Omental fat pad (tissue), 3 donors: ENCODE measurements at regions not wholly inside any gene's neighbourhood (a gene's known extent, or its start where the extent isn't known, plus 50 kb on each side); places are given as distances from the start of the nearest gene placed in this dataset.

Experiments
- ATAC-seq: fragments of 150-250 bp; one replicate; pipeline ENCODE4 v1.9.1; 2016; ENCODE audit warnings: mild to moderate bottlenecking, moderate library complexity; ENCODE audit not compliant: low FRiP score
- DNase-seq: peaks from one replicate; pipeline ENCODE4 v3.0.0-alpha.2; 2019; ENCODE audit warnings: low spot score
- TF ChIP-seq, protein P1 (sequence below), 3 donors: fragments of 450-650 bp; IDR thresholded peaks; one replicate each; pipeline ENCODE4 v1.5.1; 2016 to 2017; ENCODE audit warnings: antibody characterized with exemption in 3 of 3, mild to moderate bottlenecking in 3 of 3, moderate library complexity in 2 of 3

- TF ChIP-seq, protein P1, sequence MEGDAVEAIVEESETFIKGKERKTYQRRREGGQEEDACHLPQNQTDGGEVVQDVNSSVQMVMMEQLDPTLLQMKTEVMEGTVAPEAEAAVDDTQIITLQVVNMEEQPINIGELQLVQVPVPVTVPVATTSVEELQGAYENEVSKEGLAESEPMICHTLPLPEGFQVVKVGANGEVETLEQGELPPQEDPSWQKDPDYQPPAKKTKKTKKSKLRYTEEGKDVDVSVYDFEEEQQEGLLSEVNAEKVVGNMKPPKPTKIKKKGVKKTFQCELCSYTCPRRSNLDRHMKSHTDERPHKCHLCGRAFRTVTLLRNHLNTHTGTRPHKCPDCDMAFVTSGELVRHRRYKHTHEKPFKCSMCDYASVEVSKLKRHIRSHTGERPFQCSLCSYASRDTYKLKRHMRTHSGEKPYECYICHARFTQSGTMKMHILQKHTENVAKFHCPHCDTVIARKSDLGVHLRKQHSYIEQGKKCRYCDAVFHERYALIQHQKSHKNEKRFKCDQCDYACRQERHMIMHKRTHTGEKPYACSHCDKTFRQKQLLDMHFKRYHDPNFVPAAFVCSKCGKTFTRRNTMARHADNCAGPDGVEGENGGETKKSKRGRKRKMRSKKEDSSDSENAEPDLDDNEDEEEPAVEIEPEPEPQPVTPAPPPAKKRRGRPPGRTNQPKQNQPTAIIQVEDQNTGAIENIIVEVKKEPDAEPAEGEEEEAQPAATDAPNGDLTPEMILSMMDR (IDR thresholded peaks at IDR 0.05), result no peak
- no peak for DNase-seq
- ATAC-seq, result no peak
These were observed 132.1 kb upstream of the GK2 start for GRCh38 chr4:79540143-79540542.

DNA sequence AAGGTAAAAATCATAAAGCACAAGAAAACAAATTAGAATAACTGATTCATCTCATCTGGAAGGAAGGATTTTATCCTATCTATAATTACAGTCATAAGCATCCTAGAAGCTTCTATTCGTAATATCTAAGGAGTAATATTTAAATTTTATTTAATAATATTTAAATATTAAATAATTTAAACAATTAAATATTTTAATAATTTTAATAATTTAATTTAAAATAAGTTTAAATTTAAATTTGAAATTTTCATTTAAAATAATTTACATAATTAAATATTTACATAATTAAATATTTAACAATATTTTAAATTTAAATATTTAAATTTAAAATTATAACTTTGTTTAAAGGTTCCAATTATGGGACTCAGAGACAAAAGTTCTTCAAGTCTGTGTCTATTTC lies 127.5 kb upstream of the GK2 start:
- TF ChIP-seq, protein P1 (IDR thresholded peaks at IDR 0.05), result no peak
- no peak for ATAC-seq
- DNase-seq, result no peak

DNA sequence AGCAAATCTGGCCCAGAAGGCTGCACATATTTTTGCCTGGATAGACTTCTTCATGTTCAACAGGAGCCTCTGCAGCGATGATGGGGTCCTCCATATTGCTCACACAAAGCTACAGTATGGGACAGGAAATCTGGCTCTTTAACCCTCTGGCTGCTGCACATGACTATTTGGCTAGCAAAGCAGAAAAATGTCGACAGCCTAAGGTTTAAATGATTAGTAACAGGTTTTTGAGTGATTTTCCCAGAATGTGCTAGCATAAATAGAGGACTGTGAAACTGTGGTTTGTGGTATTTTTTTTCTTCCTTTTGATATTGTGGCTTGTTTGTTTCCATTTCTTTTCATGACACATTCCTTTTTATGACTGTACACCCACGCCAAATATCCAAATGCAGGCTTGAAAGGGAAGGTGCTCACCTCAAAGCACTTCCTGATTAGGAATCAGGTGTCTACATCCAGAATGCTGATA lies 120.2 kb upstream of the GK2 start:
- TF ChIP-seq, protein P1 (IDR thresholded peaks at IDR 0.05), result no peak
- ATAC-seq (no peak), DNase-seq (no peak)

- DNase-seq (no peak), ATAC-seq (no peak)
- TF ChIP-seq, protein P1 (IDR thresholded peaks at IDR 0.05), result no peak
These were observed 118.9 kb upstream of the GK2 start for GRCh38 chr4:79526641-79527565.

DNA sequence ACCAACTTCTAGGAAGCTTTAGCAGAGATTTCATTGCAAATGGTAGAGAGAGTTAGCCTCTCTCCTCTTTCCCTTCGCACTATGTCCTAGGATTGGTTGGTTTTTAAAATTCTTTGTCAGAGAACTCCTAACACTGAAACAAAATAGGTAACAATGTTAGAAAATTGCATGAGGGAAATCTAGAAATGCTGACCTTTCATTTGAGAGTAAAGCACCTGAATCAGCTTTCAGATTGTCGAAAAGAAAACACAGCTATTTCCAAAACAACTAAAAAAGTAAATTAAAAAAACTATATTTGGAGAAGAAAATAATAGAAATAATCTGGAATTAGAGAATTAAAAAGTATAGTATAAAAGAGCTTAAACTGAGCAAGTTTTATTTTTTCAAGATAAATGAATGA lies 108.1 kb upstream of the GK2 start:
- TF ChIP-seq, protein P1 (IDR thresholded peaks at IDR 0.05), result no peak
- ATAC-seq (no peak), DNase-seq (no peak)

DNA sequence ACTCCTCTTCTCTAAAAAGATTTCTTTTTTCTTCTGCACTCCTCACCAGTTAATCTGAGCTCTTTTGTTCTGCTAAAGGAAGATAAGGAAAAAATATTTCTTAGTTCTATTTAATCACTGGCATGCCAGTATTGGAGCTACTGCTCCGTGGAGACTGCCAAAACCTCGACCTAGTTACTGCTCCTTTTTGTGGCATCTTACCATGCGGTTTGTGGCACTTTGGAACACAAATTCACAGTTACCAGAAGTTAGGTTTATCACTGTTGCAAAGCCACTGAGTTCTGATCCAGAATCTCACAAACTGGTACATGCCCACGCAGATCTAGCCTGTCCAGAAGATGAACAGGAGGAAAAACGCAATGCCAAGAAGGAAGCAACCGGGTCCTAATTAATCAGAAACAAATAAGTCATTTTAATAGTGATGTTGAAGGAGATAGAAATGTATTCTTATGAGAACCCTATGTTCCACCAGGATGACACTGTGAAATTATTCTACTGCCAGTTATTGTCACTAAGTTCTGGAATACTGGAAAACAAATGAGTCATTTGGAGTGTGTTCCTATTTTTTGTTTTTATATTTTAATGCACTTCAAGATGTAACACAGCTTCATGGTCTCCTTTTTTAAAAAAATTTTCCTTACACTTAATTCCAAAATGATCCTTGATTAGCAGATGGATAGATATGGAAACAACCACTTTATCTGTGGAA lies 106.7 kb upstream of the GK2 start:
- ATAC-seq (no peak), DNase-seq (no peak)
- TF ChIP-seq, protein P1 (IDR thresholded peaks at IDR 0.05), result no peak
